ENCODE measurements at regions not wholly inside any gene's neighbourhood (a gene's known extent, or its start where the extent isn't known, plus 50 kb on each side); places are given as distances from the start of the nearest gene placed in this dataset.

GRCh38 chr6:145199961-145200360 lies 535.4 kb downstream of the EPM2A start:
- no peaks in the 10 kb centered on the region for H3K36me3 Mint-ChIP-seq (ENCODE audit: low read depth)
- DNase-seq, result peak; percentile 27
- H3K27me3 Mint-ChIP-seq (ENCODE audit: insufficient read depth), result no peaks in the 10 kb centered on the region
- H3K27ac Mint-ChIP-seq, result no peak overlapping the region
- no peak overlapping the region for H3K4me3 Mint-ChIP-seq
- peaks cover 19% of the 10 kb centered on the region for H3K4me1 Mint-ChIP-seq (ENCODE audit: low read depth)
- no peak for TF ChIP-seq CTCF (IDR thresholded peaks at IDR 0.05)
- no peaks in the 10 kb centered on the region for H3K9me3 Mint-ChIP-seq

- no peak for DNase-seq
- H3K27ac Mint-ChIP-seq, result no peak overlapping the region
Measured at GRCh38 chr6:145204301-145204700, 531.0 kb downstream of the EPM2A start.

DNA sequence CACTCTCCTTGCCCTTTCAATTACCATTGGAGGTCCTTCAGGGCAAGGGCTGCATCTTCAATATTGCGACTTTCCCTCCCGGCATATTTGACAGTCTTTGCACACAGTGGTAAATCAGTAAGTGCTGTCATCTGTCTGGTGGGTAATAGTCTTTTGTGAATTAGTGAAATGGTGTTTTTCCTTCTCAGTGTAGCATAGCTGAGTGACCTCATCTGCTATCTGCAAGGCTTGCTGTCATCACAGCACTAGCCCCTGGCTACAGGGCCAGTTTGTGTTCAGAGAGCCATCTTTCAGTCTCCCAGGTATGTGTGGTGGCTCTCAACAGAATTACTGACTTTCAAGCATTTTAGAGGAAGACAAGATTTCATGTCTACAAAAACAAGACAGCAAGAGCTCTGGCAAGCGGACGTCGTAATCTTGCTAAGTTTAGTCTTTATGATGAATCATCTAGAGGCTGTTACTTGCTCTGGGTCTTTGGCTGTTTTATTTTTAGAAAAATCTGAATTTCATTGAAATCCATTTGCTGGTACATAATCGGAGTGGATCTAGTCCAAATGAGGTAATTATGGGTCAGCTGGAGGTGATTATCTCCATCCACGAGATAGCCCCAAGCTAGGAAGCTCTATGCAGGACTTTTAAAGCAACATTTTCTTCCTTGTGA lies 528.9 kb downstream of the EPM2A start:
- Mint-ChIP-seq H3K27ac (peak overlapping the region; percentile 86), H3K9me3 (no peaks in the 10 kb centered on the region), H3K4me3 (peak overlapping the region; percentile 65), H3K27me3 (ENCODE audit: insufficient read depth) (no peaks in the 10 kb centered on the region), H3K4me1 (ENCODE audit: low read depth) (peaks cover 44% of the 10 kb centered on the region), H3K36me3 (ENCODE audit: low read depth) (no peaks in the 10 kb centered on the region)
- peak; percentile 87 for DNase-seq
- TF ChIP-seq CTCF (IDR thresholded peaks at IDR 0.05), result no peak

More at GRCh38 chr6:145204301-145204700, 531.0 kb downstream of the EPM2A start:
- no peak for TF ChIP-seq CTCF (IDR thresholded peaks at IDR 0.05)
- H3K4me3 Mint-ChIP-seq, result no peak overlapping the region
- H3K9me3 Mint-ChIP-seq, result no peaks in the 10 kb centered on the region
- peaks cover 52% of the 10 kb centered on the region for H3K4me1 Mint-ChIP-seq (ENCODE audit: low read depth)
- H3K27me3 Mint-ChIP-seq (ENCODE audit: insufficient read depth), result no peaks in the 10 kb centered on the region
- H3K36me3 Mint-ChIP-seq (ENCODE audit: low read depth), result no peaks in the 10 kb centered on the region

GRCh38 chr6:145208474-145208873 lies 526.8 kb downstream of the EPM2A start:
- Mint-ChIP-seq H3K27ac (no peak overlapping the region), H3K9me3 (no peaks in the 10 kb centered on the region), H3K36me3 (ENCODE audit: low read depth) (no peaks in the 10 kb centered on the region), H3K4me1 (ENCODE audit: low read depth) (peaks cover 48% of the 10 kb centered on the region), H3K27me3 (ENCODE audit: insufficient read depth) (no peaks in the 10 kb centered on the region), H3K4me3 (no peak overlapping the region)
- DNase-seq, result no peak
- TF ChIP-seq CTCF (IDR thresholded peaks at IDR 0.05), result no peak

GRCh38 chr6:145209272-145209671 lies 526.0 kb downstream of the EPM2A start:
- H3K36me3 Mint-ChIP-seq (ENCODE audit: low read depth), result no peaks in the 10 kb centered on the region
- no peak overlapping the region for H3K4me3 Mint-ChIP-seq
- no peak overlapping the region for H3K27ac Mint-ChIP-seq
- no peaks in the 10 kb centered on the region for H3K27me3 Mint-ChIP-seq (ENCODE audit: insufficient read depth)
- H3K4me1 Mint-ChIP-seq (ENCODE audit: low read depth), result peaks cover 55% of the 10 kb centered on the region
- no peak for TF ChIP-seq CTCF (IDR thresholded peaks at IDR 0.05)
- no peaks in the 10 kb centered on the region for H3K9me3 Mint-ChIP-seq
- DNase-seq, result no peak

All from HFFc6 (cell line).